Large intestine (tissue), 3 donors: ENCODE measurements at regions not wholly inside any gene's neighbourhood (a gene's known extent, or its start where the extent isn't known, plus 50 kb on each side); places are given as distances from the start of the nearest gene placed in this dataset.

Experiments used
- DNase-seq, 2 donors: peaks; one replicate each; pipeline versions ENCODE4 v3.0.0 to v3.0.0-alpha.2; 2013
- H3K27ac ChIP-seq: one replicate; pipeline ENCODE4 v1.5.1; 2013; ENCODE audit warnings: low read length
- H3K27me3 ChIP-seq: 2 replicates; pipeline ENCODE4 v1.6.1; 2013; ENCODE audit warnings: low read length; ENCODE audit not compliant: control insufficient read depth, insufficient read depth
- H3K36me3 ChIP-seq: 2 replicates; pipeline ENCODE4 v1.6.1; 2013; ENCODE audit warnings: low read length; ENCODE audit not compliant: control insufficient read depth, insufficient read depth
- H3K4me1 ChIP-seq: one replicate; pipeline ENCODE4 v1.6.1; 2013; ENCODE audit warnings: low read length; ENCODE audit not compliant: control insufficient read depth, insufficient read depth
- H3K4me3 ChIP-seq: one replicate; pipeline ENCODE4 v1.5.1; 2013; ENCODE audit warnings: low read length
- H3K9me3 ChIP-seq: one replicate; pipeline ENCODE4 v1.6.1; 2013; ENCODE audit warnings: mild to moderate bottlenecking, low read depth, low read length, moderate library complexity; ENCODE audit not compliant: control insufficient read depth
- WGBS: methylation state at CpG from one replicate; pipeline ENCODE4 v1.1.5; 2013; ENCODE audit warnings: low lambda C conversion rate; ENCODE audit not compliant: insufficient coverage; 5-methylcytosine and 5-hydroxymethylcytosine counted together

GRCh38 chr7:25862261-25863004, 289.6 kb upstream of the NFE2L3 start:
- H3K36me3 ChIP-seq, result no peaks in the 10 kb centered on the region
- 0% methylated on average over 2 of the region's 45 CpGs for WGBS
- peaks cover 82% of the 10 kb centered on the region for H3K27me3 ChIP-seq
- H3K9me3 ChIP-seq, result peaks cover 13% of the 10 kb centered on the region
- no peak overlapping the region for H3K27ac ChIP-seq
- no peaks in the 10 kb centered on the region for H3K4me1 ChIP-seq
- peak; percentile 98 to 99 for DNase-seq
- H3K4me3 ChIP-seq, result no peak overlapping the region

GRCh38 chr7:25863005-25863728, 288.8 kb upstream of the NFE2L3 start:
- peaks cover 80% of the 10 kb centered on the region for H3K27me3 ChIP-seq
- no peak for DNase-seq
- H3K27ac ChIP-seq, result no peak overlapping the region
- H3K4me3 ChIP-seq, result no peak overlapping the region
- peaks cover 13% of the 10 kb centered on the region for H3K9me3 ChIP-seq
- no peaks in the 10 kb centered on the region for H3K36me3 ChIP-seq
- 4% methylated on average over 7 of the region's 13 CpGs for WGBS
- no peaks in the 10 kb centered on the region for H3K4me1 ChIP-seq

DNA sequence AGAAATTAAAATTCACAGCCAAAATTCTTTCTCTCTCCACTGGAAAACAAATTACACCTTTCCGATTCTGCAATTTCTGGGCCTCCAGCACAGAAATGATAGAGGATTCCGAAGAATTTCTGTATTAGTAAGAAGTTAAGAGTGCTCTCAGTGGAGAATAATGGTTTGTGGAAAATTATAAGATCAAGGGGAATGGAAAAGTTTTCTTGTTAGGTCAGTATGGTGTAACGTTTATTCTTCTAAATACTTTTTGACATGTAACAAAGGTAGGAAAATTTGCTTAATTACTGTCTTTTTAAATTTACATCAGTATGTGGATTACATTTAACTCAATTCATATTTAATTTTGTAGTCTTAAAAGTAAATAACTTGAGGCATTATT, 288.3 kb upstream of the NFE2L3 start:
- WGBS, result 0% methylated on average over 1 of the region's 3 CpGs
- peaks cover 80% of the 10 kb centered on the region for H3K27me3 ChIP-seq
- no peak overlapping the region for H3K4me3 ChIP-seq
- H3K36me3 ChIP-seq, result no peaks in the 10 kb centered on the region
- H3K4me1 ChIP-seq, result no peaks in the 10 kb centered on the region
- no peak overlapping the region for H3K27ac ChIP-seq
- no peak for DNase-seq
- peaks cover 8% of the 10 kb centered on the region for H3K9me3 ChIP-seq

- no peak overlapping the region for H3K27ac ChIP-seq
- H3K4me3 ChIP-seq, result no peak overlapping the region
- no peaks in the 10 kb centered on the region for H3K4me1 ChIP-seq
- 38% methylated on average over 1 of the region's 1 CpG for WGBS
- H3K9me3 ChIP-seq, result peaks cover 5% of the 10 kb centered on the region
- H3K36me3 ChIP-seq, result no peaks in the 10 kb centered on the region
- DNase-seq, result no peak
- peaks cover 78% of the 10 kb centered on the region for H3K27me3 ChIP-seq
Measured at GRCh38 chr7:25864511-25864910, 287.5 kb upstream of the NFE2L3 start.

GRCh38 chr7:25864943-25865751, 286.9 kb upstream of the NFE2L3 start:
- H3K27ac ChIP-seq, result no peak overlapping the region
- H3K4me1 ChIP-seq, result no peaks in the 10 kb centered on the region
- H3K27me3 ChIP-seq, result peaks cover 78% of the 10 kb centered on the region
- no peaks in the 10 kb centered on the region for H3K36me3 ChIP-seq
- DNase-seq, result no peak
- WGBS, result 28% methylated on average over 3 of the region's 3 CpGs
- H3K4me3 ChIP-seq, result no peak overlapping the region
- peaks cover 5% of the 10 kb centered on the region for H3K9me3 ChIP-seq

DNA sequence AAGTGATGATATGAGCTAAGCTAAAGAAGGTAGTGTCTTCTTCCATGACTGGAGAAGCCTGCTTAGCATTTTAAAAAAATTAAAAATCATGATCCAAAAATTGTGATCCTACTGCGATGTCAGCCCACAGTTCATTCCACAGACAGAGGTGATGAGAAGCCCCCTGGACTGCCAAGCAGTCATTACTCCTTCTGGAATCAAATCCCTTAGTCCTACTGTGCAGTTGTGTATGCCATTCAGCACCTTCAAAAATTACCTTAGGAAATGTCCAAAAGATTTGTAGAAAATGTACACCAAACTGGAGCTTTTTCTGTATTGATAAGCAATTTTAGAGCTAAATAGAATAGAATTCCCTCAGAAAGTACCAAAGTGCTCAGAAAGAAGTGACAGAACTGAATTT, 283.5 kb upstream of the NFE2L3 start:
- H3K4me1 ChIP-seq, result no peaks in the 10 kb centered on the region
- no CpG with 5 or more reads among the region's 1 CpG for WGBS
- DNase-seq, result no peak
- peaks cover 75% of the 10 kb centered on the region for H3K27me3 ChIP-seq
- no peak overlapping the region for H3K4me3 ChIP-seq
- no peaks in the 10 kb centered on the region for H3K36me3 ChIP-seq
- no peak overlapping the region for H3K27ac ChIP-seq
- H3K9me3 ChIP-seq, result no peaks in the 10 kb centered on the region

GRCh38 chr7:25870574-25870973, 281.4 kb upstream of the NFE2L3 start:
- H3K36me3 ChIP-seq, result no peaks in the 10 kb centered on the region
- no peaks in the 10 kb centered on the region for H3K9me3 ChIP-seq
- H3K27ac ChIP-seq, result no peak overlapping the region
- no peaks in the 10 kb centered on the region for H3K4me1 ChIP-seq
- no CpG with 5 or more reads among the region's 3 CpGs for WGBS
- H3K4me3 ChIP-seq, result no peak overlapping the region
- no peak for DNase-seq
- peaks cover 86% of the 10 kb centered on the region for H3K27me3 ChIP-seq

DNA sequence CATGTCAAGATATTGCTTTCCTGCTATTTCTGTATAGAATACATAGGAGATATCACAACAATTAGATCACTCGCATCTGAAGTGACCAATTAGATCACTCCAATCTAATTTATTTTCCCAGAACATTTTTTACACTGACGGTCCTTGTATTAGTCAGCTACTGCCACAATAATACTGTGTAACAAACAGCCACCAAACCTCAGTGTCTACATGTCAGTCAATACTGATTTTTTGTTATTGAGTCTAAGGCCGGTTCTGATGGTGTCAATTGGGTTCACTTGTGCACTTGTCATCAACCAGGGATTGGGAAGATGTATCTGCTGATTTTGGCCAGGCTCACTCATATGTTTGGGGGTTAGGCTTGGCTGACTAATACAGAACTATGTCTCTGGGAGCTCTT, 275.9 kb upstream of the NFE2L3 start:
- WGBS, result 80% methylated on average over 1 of the region's 3 CpGs
- H3K27me3 ChIP-seq, result peaks cover 78% of the 10 kb centered on the region

DNA sequence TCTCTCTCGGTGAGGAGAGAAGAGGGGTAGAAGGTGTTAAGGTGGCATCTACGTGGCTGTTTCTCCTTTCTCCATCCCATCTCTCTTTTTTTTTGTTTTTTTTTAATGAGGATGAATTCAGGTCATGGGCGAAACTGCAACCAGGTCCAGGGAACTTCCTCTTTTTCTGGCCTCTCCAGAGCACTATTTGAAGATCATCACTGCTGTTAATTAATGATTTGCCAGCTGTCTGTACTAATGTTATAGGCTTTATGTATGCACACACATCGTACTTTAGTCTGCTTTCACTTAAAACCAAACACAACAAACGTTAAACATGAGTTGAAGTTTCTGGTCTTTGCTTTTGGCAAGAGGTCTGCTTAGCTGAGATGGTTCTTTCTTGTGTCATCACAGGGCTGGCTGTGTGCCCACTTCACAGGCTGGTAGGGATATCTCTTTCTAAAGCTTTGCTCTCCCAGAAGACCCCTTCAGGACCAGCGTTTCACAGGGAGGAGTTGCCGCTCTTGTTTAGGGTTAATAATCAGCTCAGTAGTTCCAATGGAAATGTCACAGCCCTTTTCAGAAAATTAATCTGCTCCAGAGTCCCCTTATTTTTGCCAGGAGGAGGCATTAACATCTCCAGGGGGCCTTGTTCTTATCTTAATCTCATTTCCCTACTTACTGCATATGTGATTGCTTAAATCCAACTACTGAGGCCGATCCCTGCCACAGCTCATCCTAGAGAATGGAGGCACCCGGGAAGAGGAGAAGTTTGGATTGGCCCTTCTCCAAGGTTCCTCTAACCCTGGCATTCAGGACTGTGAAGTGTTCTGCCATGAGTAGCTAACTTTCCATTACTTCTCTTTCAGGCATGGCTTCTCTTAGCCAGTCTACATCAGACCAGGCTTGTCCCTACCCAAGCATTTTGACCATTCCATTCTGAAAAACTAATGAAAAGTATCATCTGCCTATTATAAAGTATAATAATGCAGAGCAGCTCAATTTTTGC, 273.9 kb upstream of the NFE2L3 start:
- Histone ChIP-seq H3K36me3 (no peaks in the 10 kb centered on the region), H3K4me3 (no peak overlapping the region), H3K27me3 (peaks cover 74% of the 10 kb centered on the region), H3K27ac (no peak overlapping the region), H3K9me3 (no peaks in the 10 kb centered on the region), H3K4me1 (no peaks in the 10 kb centered on the region)
- DNase-seq, result no peak
- WGBS, result 80% methylated on average over 1 of the region's 9 CpGs

More for the DNA sequence above, 275.9 kb upstream of the NFE2L3 start:
- Histone ChIP-seq H3K4me1 (no peaks in the 10 kb centered on the region), H3K27ac (no peak overlapping the region), H3K4me3 (no peak overlapping the region), H3K9me3 (no peaks in the 10 kb centered on the region), H3K36me3 (no peaks in the 10 kb centered on the region)
- DNase-seq, result no peak
